ENCODE measurements at regions not wholly inside any gene's neighbourhood (a gene's known extent, or its start where the extent isn't known, plus 50 kb on each side); places are given as distances from the start of the nearest gene placed in this dataset.
"Not testable (repeated sequence)": the region's sequence is repeated elsewhere in the genome, so short reads cannot be mapped to it uniquely, and the experiment has no call there.

GRCh38 chr6:155778336-155778735, 322.7 kb upstream of the NOX3 start:
- no peak for TF ChIP-seq CTCF (IDR thresholded peaks at IDR 0.05; ENCODE audit: low read length, missing control alignments)
- DNase-seq (ENCODE audit: low read depth), result no peak
- H3K4me3 ChIP-seq (replicated peaks; ENCODE audit: low read depth, low read length), result no peak overlapping the region

- DNase-seq (ENCODE audit: low read depth), result no peak
- no peak for TF ChIP-seq CTCF (IDR thresholded peaks at IDR 0.05; ENCODE audit: low read length, missing control alignments)
- no peak overlapping the region for H3K4me3 ChIP-seq (replicated peaks; ENCODE audit: low read depth, low read length)
Measured at GRCh38 chr6:155771822-155772221, 316.2 kb upstream of the NOX3 start.

- no peak overlapping the region for H3K4me3 ChIP-seq (replicated peaks; ENCODE audit: low read depth, low read length)
- DNase-seq (ENCODE audit: low read depth), result no peak
- no peak for TF ChIP-seq CTCF (IDR thresholded peaks at IDR 0.05; ENCODE audit: low read length, missing control alignments)
Measured at GRCh38 chr6:155770856-155771255, 315.2 kb upstream of the NOX3 start.

GRCh38 chr6:155770313-155770712, 314.7 kb upstream of the NOX3 start:
- TF ChIP-seq CTCF (IDR thresholded peaks at IDR 0.05; ENCODE audit: low read length, missing control alignments), result no peak
- H3K4me3 ChIP-seq (replicated peaks; ENCODE audit: low read depth, low read length), result no peak overlapping the region
- DNase-seq (ENCODE audit: low read depth), result no peak

- H3K4me3 ChIP-seq (replicated peaks; ENCODE audit: low read depth, low read length), result no peak overlapping the region
- peak; percentile 91 for DNase-seq (ENCODE audit: low read depth)
- TF ChIP-seq CTCF (IDR thresholded peaks at IDR 0.05; ENCODE audit: low read length, missing control alignments), result no peak
Measured at GRCh38 chr6:155765275-155766194, 309.9 kb upstream of the NOX3 start.

- no peak for TF ChIP-seq CTCF (IDR thresholded peaks at IDR 0.05; ENCODE audit: low read length, missing control alignments)
- DNase-seq (ENCODE audit: low read depth), result no peak
- no peak overlapping the region for H3K4me3 ChIP-seq (replicated peaks; ENCODE audit: low read depth, low read length)
Measured at GRCh38 chr6:155762649-155763048, 307.0 kb upstream of the NOX3 start.

GRCh38 chr6:155755452-155755851, 299.8 kb upstream of the NOX3 start:
- no peak for TF ChIP-seq CTCF (IDR thresholded peaks at IDR 0.05; ENCODE audit: low read length, missing control alignments)
- no peak overlapping the region for H3K4me3 ChIP-seq (replicated peaks; ENCODE audit: low read depth, low read length)
- DNase-seq (ENCODE audit: low read depth), result peak; percentile 4

- not testable (repeated sequence) for H3K4me3 ChIP-seq (replicated peaks; ENCODE audit: low read depth, low read length); DNase-seq (ENCODE audit: low read depth)
Measured at GRCh38 chr6:155748778-155749177, 293.1 kb upstream of the NOX3 start.
